ENCODE measurements at regions not wholly inside any gene's neighbourhood (a gene's known extent, or its start where the extent isn't known, plus 50 kb on each side); places are given as distances from the start of the nearest gene placed in this dataset.
A peak's percentile ranks its signal among the peaks of the same experiment; 100 is the strongest.

- DNase-seq (ENCODE audit: low read depth in 2 of 2): no peak
Observed at GRCh38 chr6:170000071-170000843, 248.8 kb downstream of the ERMARD start.

- no peak for DNase-seq (ENCODE audit: low read depth in 2 of 2)
Observed at GRCh38 chr6:169999367-169999766, 247.9 kb downstream of the ERMARD start.

GRCh38 chr6:169998457-169998856 lies 247.0 kb downstream of the ERMARD start:
- no peak for DNase-seq (ENCODE audit: low read depth in 2 of 2)

- no peak for DNase-seq (ENCODE audit: low read depth in 2 of 2)
Observed at GRCh38 chr6:169997930-169998218, 246.5 kb downstream of the ERMARD start.

- no peak for DNase-seq (ENCODE audit: low read depth in 2 of 2)
Observed at GRCh38 chr6:169997187-169997929, 245.9 kb downstream of the ERMARD start.

- DNase-seq (ENCODE audit: low read depth in 2 of 2): no peak
Observed at GRCh38 chr6:169996378-169997051, 245.1 kb downstream of the ERMARD start.

- no peak for DNase-seq (ENCODE audit: low read depth in 2 of 2)
Observed at GRCh38 chr6:169994739-169995138, 243.3 kb downstream of the ERMARD start.

GRCh38 chr6:169993861-169994481 lies 242.5 kb downstream of the ERMARD start:
- no peak for DNase-seq (ENCODE audit: low read depth in 2 of 2)

- no peak for DNase-seq (ENCODE audit: low read depth in 2 of 2)
Observed at GRCh38 chr6:169991913-169992312, 240.5 kb downstream of the ERMARD start.

- DNase-seq (ENCODE audit: low read depth in 2 of 2): no peak
Observed at GRCh38 chr6:169991031-169991390, 239.6 kb downstream of the ERMARD start.

GRCh38 chr6:169990095-169991030 lies 238.9 kb downstream of the ERMARD start:
- DNase-seq (ENCODE audit: low read depth in 2 of 2): peak; percentile 25 to 46

- DNase-seq (ENCODE audit: low read depth in 2 of 2): no peak
Observed at GRCh38 chr6:169989594-169989993, 238.2 kb downstream of the ERMARD start.

- DNase-seq (ENCODE audit: low read depth in 2 of 2): no peak
Observed at GRCh38 chr6:169988769-169989550, 237.5 kb downstream of the ERMARD start.

- DNase-seq (ENCODE audit: low read depth in 2 of 2): no peak
Observed at GRCh38 chr6:169986848-169987498, 235.6 kb downstream of the ERMARD start.

- no peak for DNase-seq (ENCODE audit: low read depth in 2 of 2)
Observed at GRCh38 chr6:169986171-169986847, 234.9 kb downstream of the ERMARD start.

GRCh38 chr6:169985121-169986015 lies 233.9 kb downstream of the ERMARD start:
- no peak for DNase-seq (ENCODE audit: low read depth in 2 of 2)

- no peak for DNase-seq (ENCODE audit: low read depth in 2 of 2)
Observed at GRCh38 chr6:169984181-169985120, 233.0 kb downstream of the ERMARD start.

Measured in stimulated activated CD8-positive, alpha-beta memory T cell treated with anti-CD3 and anti-CD28 coated beads, Interleukin-2, amount 100 ng/mL, for 48 hours (primary cell).